ENCODE measurements at regions not wholly inside any gene's neighbourhood (a gene's known extent, or its start where the extent isn't known, plus 50 kb on each side); places are given as distances from the start of the nearest gene placed in this dataset.
"Not testable (repeated sequence)": the region's sequence is repeated elsewhere in the genome, so short reads cannot be mapped to it uniquely, and the experiment has no call there.

GRCh38 chr2:237196866-237197618 lies 111.4 kb downstream of the COPS8 start:
- DNase-seq, result no peak

- DNase-seq, result no peak
These were observed 112.6 kb downstream of the COPS8 start for GRCh38 chr2:237198164-237198855.

- no peak for DNase-seq
These were observed 113.4 kb downstream of the COPS8 start for GRCh38 chr2:237199082-237199481.

- DNase-seq, result no peak
These were observed 113.9 kb downstream of the COPS8 start for GRCh38 chr2:237199577-237199976.

GRCh38 chr2:237200462-237200861 lies 114.8 kb downstream of the COPS8 start:
- DNase-seq, result no peak

GRCh38 chr2:237201461-237202287 lies 116.0 kb downstream of the COPS8 start:
- no peak for DNase-seq

- DNase-seq, result no peak
These were observed 116.8 kb downstream of the COPS8 start for GRCh38 chr2:237202288-237203030.

GRCh38 chr2:237205043-237205541 lies 119.4 kb downstream of the COPS8 start:
- DNase-seq, result no peak

- DNase-seq, result no peak
These were observed 119.9 kb downstream of the COPS8 start for GRCh38 chr2:237205561-237205971.

GRCh38 chr2:237207646-237208045 lies 122.0 kb downstream of the COPS8 start:
- no peak for DNase-seq

GRCh38 chr2:237208373-237209260 lies 122.9 kb downstream of the COPS8 start:
- DNase-seq, result no peak

GRCh38 chr2:237209885-237210284 lies 124.2 kb downstream of the COPS8 start:
- no peak for DNase-seq

- DNase-seq, result no peak
These were observed 124.6 kb downstream of the COPS8 start for GRCh38 chr2:237210297-237210696.

GRCh38 chr2:237210763-237211162 lies 125.1 kb downstream of the COPS8 start:
- no peak for DNase-seq

- not testable (repeated sequence) for DNase-seq
These were observed 126.9 kb downstream of the COPS8 start for GRCh38 chr2:237212356-237213279.

GRCh38 chr2:237213315-237214022 lies 127.8 kb downstream of the COPS8 start:
- no peak for DNase-seq

- DNase-seq, result no peak
These were observed 128.5 kb downstream of the COPS8 start for GRCh38 chr2:237214030-237214675.

- DNase-seq, result no peak
These were observed 129.3 kb downstream of the COPS8 start for GRCh38 chr2:237214963-237215362.

GRCh38 chr2:237217995-237218616 lies 132.4 kb downstream of the COPS8 start:
- DNase-seq, result no peak
